ENCODE measurements at regions not wholly inside any gene's neighbourhood (a gene's known extent, or its start where the extent isn't known, plus 50 kb on each side); places are given as distances from the start of the nearest gene placed in this dataset.

DNA sequence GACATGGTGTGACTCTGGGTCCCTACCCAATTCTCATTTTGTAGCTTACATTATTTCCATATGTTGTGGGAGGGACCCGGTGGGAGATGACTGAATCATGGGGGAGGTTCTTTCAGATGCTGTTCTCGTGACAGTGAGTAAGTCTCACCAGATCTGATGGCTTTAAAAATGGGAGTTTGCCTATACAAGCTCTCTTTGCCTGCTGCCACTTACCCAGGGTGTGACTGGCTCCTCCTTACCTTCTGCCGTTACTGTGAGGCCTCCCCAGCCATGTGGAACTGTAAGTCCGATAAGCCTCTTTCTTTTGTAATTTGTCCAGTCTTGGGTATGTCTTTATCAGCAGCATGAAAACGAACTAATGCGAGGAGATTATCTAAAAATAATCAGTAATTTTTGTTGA lies 1683.2 kb upstream of the SLC39A10 start:
- Histone ChIP-seq H3K27me3 (no peaks in the 10 kb centered on the region), H3K4me3 (no peak overlapping the region), H3K27ac (no peak overlapping the region), H3K4me1 (no peaks in the 10 kb centered on the region), H3K9me3 (no peaks in the 10 kb centered on the region), H3K36me3 (no peaks in the 10 kb centered on the region)
- no peak for DNase-seq
- WGBS, 2 donors = 69 to 83% methylated on average over 6 of the region's 6 CpGs
- intact Hi-C loops (cut with DNase I) = no loop called here
- TF ChIP-seq, protein P1, sequence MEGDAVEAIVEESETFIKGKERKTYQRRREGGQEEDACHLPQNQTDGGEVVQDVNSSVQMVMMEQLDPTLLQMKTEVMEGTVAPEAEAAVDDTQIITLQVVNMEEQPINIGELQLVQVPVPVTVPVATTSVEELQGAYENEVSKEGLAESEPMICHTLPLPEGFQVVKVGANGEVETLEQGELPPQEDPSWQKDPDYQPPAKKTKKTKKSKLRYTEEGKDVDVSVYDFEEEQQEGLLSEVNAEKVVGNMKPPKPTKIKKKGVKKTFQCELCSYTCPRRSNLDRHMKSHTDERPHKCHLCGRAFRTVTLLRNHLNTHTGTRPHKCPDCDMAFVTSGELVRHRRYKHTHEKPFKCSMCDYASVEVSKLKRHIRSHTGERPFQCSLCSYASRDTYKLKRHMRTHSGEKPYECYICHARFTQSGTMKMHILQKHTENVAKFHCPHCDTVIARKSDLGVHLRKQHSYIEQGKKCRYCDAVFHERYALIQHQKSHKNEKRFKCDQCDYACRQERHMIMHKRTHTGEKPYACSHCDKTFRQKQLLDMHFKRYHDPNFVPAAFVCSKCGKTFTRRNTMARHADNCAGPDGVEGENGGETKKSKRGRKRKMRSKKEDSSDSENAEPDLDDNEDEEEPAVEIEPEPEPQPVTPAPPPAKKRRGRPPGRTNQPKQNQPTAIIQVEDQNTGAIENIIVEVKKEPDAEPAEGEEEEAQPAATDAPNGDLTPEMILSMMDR (IDR thresholded peaks at IDR 0.05) = no peak
- no peak for TF ChIP-seq POLR2AphosphoS5 (IDR thresholded peaks at IDR 0.05)

DNA sequence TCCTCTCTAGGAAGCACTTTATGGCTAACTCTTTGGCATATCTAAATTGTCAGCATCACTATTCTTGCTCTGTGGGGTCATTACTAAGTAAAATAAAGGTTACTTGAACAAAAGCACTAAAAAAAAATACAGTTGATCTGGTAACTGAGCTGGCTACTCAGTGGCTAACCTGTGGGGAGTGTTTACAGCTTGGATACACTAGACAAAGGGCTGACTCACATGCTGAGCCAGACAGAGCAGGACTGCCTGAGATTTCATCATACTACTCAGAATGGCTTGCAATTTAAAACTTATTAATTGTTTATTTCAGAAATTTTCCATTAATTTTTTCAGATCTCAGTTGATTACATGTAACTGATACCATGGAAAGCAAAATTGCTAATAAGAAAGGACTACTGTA lies 1690.4 kb upstream of the SLC39A10 start:
- intact Hi-C loops (cut with DNase I) = no loop called here
- Histone ChIP-seq H3K4me1 (no peaks in the 10 kb centered on the region), H3K9me3 (no peaks in the 10 kb centered on the region), H3K36me3 (no peaks in the 10 kb centered on the region), H3K27ac (no peak overlapping the region), H3K4me3 (no peak overlapping the region), H3K27me3 (no peaks in the 10 kb centered on the region)
- TF ChIP-seq EP300 (IDR thresholded peaks at IDR 0.05) (no peak), POLR2AphosphoS5 (IDR thresholded peaks at IDR 0.05) (no peak), POLR2A (IDR thresholded peaks at IDR 0.05) (no peak)
- TF ChIP-seq, protein P1 (IDR thresholded peaks at IDR 0.05) = no peak
- DNase-seq = no peak

DNA sequence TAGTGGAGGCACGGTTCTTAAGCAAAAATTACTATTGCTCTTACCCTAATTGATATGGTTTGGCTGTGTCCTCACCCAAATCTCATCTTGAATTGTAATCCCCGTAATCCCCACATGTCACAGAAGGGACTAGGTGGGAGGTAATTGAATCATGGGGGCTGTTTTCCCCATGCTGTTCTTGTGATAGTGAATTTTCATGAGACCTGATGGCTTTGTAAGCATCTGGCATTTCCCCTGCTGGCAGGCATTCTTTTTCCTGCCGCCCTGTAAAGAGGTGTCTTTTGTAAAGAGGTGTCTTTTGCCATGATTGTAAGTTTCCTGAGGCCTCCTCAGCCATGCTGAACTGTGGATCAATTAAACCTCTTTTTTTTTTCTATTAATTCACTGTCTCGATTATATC lies 1691.8 kb upstream of the SLC39A10 start:
- DNase-seq = no peak
- no peaks in the 10 kb centered on the region for H3K4me1 ChIP-seq
- no peak overlapping the region for H3K27ac ChIP-seq
- no peaks in the 10 kb centered on the region for H3K27me3 ChIP-seq
- no peaks in the 10 kb centered on the region for H3K36me3 ChIP-seq
- no peaks in the 10 kb centered on the region for H3K9me3 ChIP-seq
- H3K4me3 ChIP-seq = no peak overlapping the region
- WGBS, 2 donors = 76 to 86% methylated on average over 4 of the region's 4 CpGs
- intact Hi-C loops (cut with DNase I) = no loop called here
- TF ChIP-seq, protein P1 (IDR thresholded peaks at IDR 0.05) = no peak
- no peak for TF ChIP-seq EP300 (IDR thresholded peaks at IDR 0.05)
- no peak for TF ChIP-seq POLR2AphosphoS5 (IDR thresholded peaks at IDR 0.05)
- TF ChIP-seq POLR2A (IDR thresholded peaks at IDR 0.05) = no peak

DNA sequence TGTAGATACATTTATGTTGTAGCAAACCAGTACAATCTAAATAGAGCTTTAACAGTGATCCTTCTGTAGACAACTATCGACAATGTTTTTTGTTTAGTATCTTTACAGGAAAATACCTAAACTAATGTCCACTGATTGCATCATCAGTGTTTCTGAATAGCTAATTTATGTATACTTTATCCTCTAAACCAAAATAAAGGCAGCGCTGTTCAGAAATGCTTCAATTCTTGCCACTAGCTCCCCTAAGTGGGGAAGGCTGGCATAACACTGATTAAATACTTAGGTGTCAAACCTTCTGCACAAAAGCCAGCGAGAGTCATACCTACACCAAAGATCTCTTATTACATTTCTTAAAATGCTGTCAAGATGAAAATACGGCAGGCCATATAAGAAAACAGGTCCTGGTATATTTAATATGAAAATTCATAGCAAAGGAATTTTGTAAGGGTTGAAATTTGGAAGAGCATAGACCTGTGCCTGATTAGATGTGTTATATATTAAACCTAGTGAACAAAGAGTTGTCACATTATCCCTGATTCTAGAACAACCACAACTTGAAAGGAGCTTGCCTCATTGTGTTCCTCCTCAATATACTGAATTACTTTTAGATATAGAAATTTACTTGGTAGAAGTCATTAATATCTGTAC lies 1693.4 kb upstream of the SLC39A10 start:
- WGBS, 2 donors = 31 to 53% methylated on average over 4 of the region's 4 CpGs
- TF ChIP-seq POLR2A (IDR thresholded peaks at IDR 0.05) (no peak), POLR2AphosphoS5 (IDR thresholded peaks at IDR 0.05) (no peak), EP300 (IDR thresholded peaks at IDR 0.05) (no peak)
- TF ChIP-seq, protein P1 (IDR thresholded peaks at IDR 0.05) = no peak
- intact Hi-C loops (cut with DNase I) = no loop called here
- Histone ChIP-seq H3K9me3 (no peaks in the 10 kb centered on the region), H3K27ac (no peak overlapping the region), H3K36me3 (no peaks in the 10 kb centered on the region), H3K4me1 (no peaks in the 10 kb centered on the region), H3K4me3 (no peak overlapping the region), H3K27me3 (no peaks in the 10 kb centered on the region)
- no peak for DNase-seq

DNA sequence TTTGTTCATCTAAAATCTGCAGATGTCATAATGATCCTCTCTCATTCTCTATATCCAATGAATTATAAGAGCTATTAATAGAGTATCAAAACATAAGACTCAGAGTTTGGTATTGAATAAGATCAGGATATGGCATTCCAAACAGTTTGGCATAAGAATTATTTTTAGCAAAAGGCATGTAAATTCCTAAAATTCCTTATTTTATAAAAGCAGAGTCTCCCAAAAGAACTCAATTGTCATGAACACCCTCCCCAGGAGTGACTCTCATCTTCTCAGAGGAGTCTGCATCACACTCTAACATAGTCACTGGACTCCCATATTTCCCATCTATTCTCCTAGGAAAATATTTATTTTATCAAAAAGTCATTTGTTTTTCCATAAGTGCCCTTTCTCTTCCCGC lies 1710.2 kb upstream of the SLC39A10 start:
- Histone ChIP-seq H3K27ac (no peak overlapping the region), H3K4me3 (no peak overlapping the region), H3K4me1 (no peaks in the 10 kb centered on the region), H3K9me3 (no peaks in the 10 kb centered on the region), H3K27me3 (no peaks in the 10 kb centered on the region), H3K36me3 (no peaks in the 10 kb centered on the region)
- intact Hi-C loops (cut with DNase I) = no loop called here
- WGBS, 2 donors = 77 to 79% methylated on average over 1 of the region's 1 CpG
- TF ChIP-seq POLR2A (IDR thresholded peaks at IDR 0.05) (no peak), POLR2AphosphoS5 (IDR thresholded peaks at IDR 0.05) (no peak), EP300 (IDR thresholded peaks at IDR 0.05) (no peak)
- TF ChIP-seq, protein P1 (IDR thresholded peaks at IDR 0.05) = no peak
- DNase-seq = no peak

Data from sigmoid colon (tissue), 6 donors.